ENCODE measurements at regions not wholly inside any gene's neighbourhood (a gene's known extent, or its start where the extent isn't known, plus 50 kb on each side); places are given as distances from the start of the nearest gene placed in this dataset.

GRCh38 chr5:94027145-94027544, 285.7 kb upstream of the POU5F2 start:
- no peaks in the 10 kb centered on the region for H3K4me1 ChIP-seq
- H3K36me3 ChIP-seq, result peaks cover 0 to 8% of the 10 kb centered on the region in 2 donors
- ATAC-seq, result no peak
- no peaks in the 10 kb centered on the region for H3K9me3 ChIP-seq
- no peak for TF ChIP-seq CTCF (IDR thresholded peaks at IDR 0.05)
- DNase-seq, result no peak
- no peaks in the 10 kb centered on the region for H3K27me3 ChIP-seq
- no peak overlapping the region for H3K4me3 ChIP-seq
- intact Hi-C loops (cut with DNase I), result no loop called here
- H3K27ac ChIP-seq, result no peak overlapping the region

- TF ChIP-seq CTCF (IDR thresholded peaks at IDR 0.05), result no peak
- H3K27ac ChIP-seq, result no peak overlapping the region
Measured at GRCh38 chr5:94025788-94026473, 284.5 kb upstream of the POU5F2 start.

DNA sequence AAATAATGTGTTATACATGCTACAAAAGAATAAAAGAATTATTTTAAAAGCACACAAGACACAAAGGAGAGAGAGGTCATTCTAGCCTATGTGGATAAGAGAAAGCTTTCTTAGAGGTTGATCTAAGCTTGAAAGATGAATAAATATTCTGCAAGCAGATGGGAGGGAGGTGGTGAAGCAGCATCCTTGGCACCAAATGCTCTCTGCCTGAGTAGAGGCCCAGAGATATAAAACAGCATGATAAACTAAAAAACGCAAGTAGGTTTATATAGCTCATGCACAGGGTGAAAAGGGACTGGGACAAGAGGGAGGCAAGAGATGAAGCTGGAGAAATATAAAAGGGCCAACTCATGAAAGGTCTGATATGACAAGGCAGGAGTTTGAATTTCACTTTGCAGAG, 283.2 kb upstream of the POU5F2 start:
- no peak overlapping the region for H3K27ac ChIP-seq
- H3K4me3 ChIP-seq, result no peak overlapping the region
- H3K36me3 ChIP-seq, result peaks cover 0 to 14% of the 10 kb centered on the region in 2 donors
- intact Hi-C loops (cut with DNase I), result no loop called here
- ATAC-seq (no peak), DNase-seq (no peak)
- H3K9me3 ChIP-seq, result peaks cover 0 to 2% of the 10 kb centered on the region in 2 donors
- no peaks in the 10 kb centered on the region for H3K4me1 ChIP-seq
- no peaks in the 10 kb centered on the region for H3K27me3 ChIP-seq
- TF ChIP-seq CTCF (IDR thresholded peaks at IDR 0.05), result no peak

More at GRCh38 chr5:94025788-94026473, 284.5 kb upstream of the POU5F2 start:
- intact Hi-C loops (cut with DNase I), result no loop called here
- H3K9me3 ChIP-seq, result no peaks in the 10 kb centered on the region
- peaks cover 0 to 15% of the 10 kb centered on the region in 2 donors for H3K36me3 ChIP-seq
- no peak overlapping the region for H3K4me3 ChIP-seq
- ATAC-seq (no peak), DNase-seq (no peak)
- no peaks in the 10 kb centered on the region for H3K27me3 ChIP-seq
- no peaks in the 10 kb centered on the region for H3K4me1 ChIP-seq

GRCh38 chr5:94024101-94024500, 282.7 kb upstream of the POU5F2 start:
- intact Hi-C loops (cut with DNase I), result no loop called here
- no peaks in the 10 kb centered on the region for H3K27me3 ChIP-seq
- H3K4me1 ChIP-seq, result no peaks in the 10 kb centered on the region
- H3K27ac ChIP-seq, result no peak overlapping the region
- peaks cover 0 to 17% of the 10 kb centered on the region in 2 donors for H3K36me3 ChIP-seq
- no peak for TF ChIP-seq CTCF (IDR thresholded peaks at IDR 0.05)
- H3K9me3 ChIP-seq, result peaks cover 0 to 7% of the 10 kb centered on the region in 2 donors
- ATAC-seq (no peak), DNase-seq (no peak)
- no peak overlapping the region for H3K4me3 ChIP-seq

GRCh38 chr5:94021246-94021645, 279.8 kb upstream of the POU5F2 start:
- DNase-seq (no peak), ATAC-seq (peak; percentile 16)
- TF ChIP-seq CTCF (IDR thresholded peaks at IDR 0.05), result no peak
- no peaks in the 10 kb centered on the region for H3K4me1 ChIP-seq
- no peak overlapping the region for H3K4me3 ChIP-seq
- H3K9me3 ChIP-seq, result peaks cover 0 to 27% of the 10 kb centered on the region in 2 donors
- H3K36me3 ChIP-seq, result peaks cover 0 to 44% of the 10 kb centered on the region in 2 donors
- H3K27ac ChIP-seq, result no peak overlapping the region
- H3K27me3 ChIP-seq, result no peaks in the 10 kb centered on the region
- intact Hi-C loops (cut with DNase I), result no loop called here

Data from left lung (tissue), 4 donors.